Head of caudate nucleus (tissue), 42 donors: ENCODE measurements at regions not wholly inside any gene's neighbourhood (a gene's known extent, or its start where the extent isn't known, plus 50 kb on each side); places are given as distances from the start of the nearest gene placed in this dataset.

ENCODE experiments used
- DNase-seq, 42 donors: peaks; one replicate each; pipeline versions ENCODE4 v3.0.0 to v3.0.0-alpha.2; 2020 to 2021; ENCODE audit warnings: mixed read lengths in 7 of 42
- intact Hi-C: fragments of 100-400 bp; cut with DNase I; formaldehyde crosslinking; loops from one replicate; pipeline ENCODE4 v1.15.0; 2022

DNA sequence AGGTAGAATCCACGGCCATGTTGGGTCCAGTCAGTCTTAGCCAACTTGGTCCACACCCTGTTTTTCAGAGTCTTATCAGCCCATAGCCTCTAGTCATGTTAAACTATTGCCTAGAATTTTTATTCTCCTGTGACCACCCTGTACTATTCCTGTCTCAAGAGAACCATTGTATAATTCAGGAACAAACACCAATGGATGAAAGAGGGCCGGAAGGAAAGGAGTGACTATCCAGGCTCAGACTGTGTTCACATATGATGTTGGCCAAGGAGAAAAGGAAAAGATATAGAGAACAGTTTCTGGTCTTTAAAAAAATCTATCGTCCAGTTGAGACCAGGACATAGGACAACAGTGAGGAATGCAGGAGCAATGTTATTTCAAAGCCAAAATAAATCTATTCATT is 82.9 kb upstream of the SETBP1 start:
- intact Hi-C loops = no loop called here
- DNase-seq = no peak

DNA sequence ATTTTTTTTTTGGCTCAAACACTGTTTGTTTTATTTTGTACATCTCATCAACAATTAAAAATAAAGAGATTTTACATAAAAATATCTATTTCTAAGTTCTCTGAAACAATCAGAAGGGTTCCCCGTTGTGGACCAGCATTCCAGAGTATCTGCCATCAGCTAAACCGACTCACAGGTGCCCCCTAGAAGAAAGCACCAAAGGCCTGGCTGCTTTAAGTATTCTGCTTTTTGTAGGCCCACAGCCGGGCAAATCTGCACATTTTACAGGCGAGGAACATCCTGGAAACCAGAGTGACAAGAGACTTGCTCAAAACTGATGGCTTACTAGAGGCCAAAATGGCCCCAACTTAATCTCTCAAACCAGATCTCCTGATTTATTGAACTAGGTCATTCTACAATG is 82.2 kb upstream of the SETBP1 start:
- DNase-seq = no peak
- intact Hi-C loops = no loop called here

DNA sequence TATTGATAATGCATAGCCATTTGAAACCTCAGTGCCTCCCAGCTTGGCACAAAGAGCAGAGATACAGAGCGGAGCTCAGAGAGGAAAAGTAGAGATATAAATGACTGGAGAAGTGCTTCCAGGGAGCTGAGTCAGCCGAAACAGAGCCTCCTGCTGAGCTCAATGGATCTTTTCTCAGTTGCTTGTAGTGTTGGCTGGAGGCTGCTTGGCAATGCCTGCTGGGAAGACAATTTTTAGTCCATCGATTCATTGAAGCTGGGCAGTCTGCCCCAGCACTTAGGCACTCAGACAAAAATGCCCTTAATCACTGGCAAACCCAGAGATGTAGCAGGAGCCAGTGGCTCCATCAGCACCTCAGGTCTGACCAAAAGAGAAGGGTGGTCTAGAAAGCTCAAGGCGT is 81.3 kb upstream of the SETBP1 start:
- intact Hi-C loops = no loop called here
- DNase-seq = peak; percentile 18 to 87 (median 61)

GRCh38 chr18:44601447-44601846 is 79.2 kb upstream of the SETBP1 start:
- no peak for DNase-seq
- intact Hi-C loops = no loop called here

GRCh38 chr18:44602380-44602779 is 78.3 kb upstream of the SETBP1 start:
- intact Hi-C loops = no loop called here
- no peak for DNase-seq

DNA sequence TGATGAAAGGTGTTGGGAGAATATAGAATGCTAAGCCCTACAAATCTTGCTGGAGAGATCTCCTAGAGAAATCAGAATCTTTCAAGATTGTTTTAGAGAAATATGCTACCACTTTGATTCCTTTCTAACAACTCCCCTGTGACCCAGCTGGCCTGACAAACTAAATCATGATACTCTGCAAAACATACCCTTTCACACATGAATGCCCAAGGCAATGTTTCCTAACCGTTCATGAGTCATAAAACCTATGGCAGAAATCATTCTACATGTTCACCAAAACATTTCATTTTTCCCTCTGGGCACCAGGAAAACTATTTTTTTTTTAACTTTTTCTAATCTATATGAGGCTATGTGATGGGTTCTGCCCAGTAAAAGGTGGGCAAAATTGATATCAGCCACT is 77.8 kb upstream of the SETBP1 start:
- no peak for DNase-seq
- intact Hi-C loops = no loop called here

DNA sequence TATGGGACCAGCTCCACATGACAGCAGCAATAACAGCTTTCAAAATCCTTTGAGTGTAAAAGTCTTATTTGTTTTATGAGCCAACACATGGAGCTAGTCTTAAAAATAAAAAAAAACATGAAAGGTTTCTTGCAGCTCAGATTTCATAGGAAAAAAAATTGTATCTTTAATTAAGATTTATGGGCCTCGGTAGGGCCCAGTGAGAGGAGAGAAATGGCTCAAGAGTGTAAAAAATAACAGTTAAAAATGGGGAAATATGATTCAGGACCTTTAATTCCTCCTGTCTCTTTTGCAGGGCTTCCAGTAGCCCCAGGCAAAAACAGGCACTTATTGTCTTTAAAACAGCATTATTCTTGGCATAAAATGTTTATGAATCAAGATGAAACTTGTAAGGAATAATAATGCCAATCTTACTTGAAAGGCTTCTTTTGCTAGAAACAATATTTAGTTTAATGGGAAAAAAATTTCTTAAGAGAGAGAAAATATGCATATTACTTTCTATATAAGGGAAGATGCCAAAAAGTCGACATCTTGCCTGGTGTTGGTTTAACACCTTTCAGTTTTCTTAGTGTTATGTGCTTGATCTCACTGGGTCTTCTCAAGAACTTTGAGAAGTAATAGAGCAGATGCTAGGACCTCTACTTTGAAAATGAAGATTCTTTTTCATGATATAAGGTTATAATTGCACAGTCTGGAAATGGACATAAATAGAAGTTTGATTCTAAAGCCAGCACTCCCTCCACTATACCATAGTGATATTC is 71.3 kb upstream of the SETBP1 start:
- no peak for DNase-seq
- intact Hi-C loops = no loop called here

DNA sequence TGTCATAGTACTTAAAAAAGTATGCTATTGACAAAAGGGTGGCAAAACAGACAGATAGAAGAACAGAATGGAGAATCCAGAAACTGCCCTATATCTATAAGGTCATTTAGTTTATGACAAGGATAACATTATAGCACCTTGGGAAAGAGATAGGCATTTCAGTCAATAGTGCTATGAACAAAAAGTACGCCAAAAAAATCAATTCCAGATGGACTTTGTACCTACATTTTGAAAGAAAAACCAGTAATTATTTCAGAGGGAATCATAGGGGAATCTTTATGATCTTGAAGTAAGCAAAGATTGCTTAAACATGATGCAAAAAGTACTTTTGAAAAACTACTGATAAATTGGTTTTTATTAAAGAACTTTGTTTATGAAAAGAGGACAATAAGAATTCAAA is 59.9 kb upstream of the SETBP1 start:
- DNase-seq = no peak
- intact Hi-C loops = no loop called here

GRCh38 chr18:44624052-44624451 is 56.6 kb upstream of the SETBP1 start:
- DNase-seq = no peak
- intact Hi-C loops = no loop called here

DNA sequence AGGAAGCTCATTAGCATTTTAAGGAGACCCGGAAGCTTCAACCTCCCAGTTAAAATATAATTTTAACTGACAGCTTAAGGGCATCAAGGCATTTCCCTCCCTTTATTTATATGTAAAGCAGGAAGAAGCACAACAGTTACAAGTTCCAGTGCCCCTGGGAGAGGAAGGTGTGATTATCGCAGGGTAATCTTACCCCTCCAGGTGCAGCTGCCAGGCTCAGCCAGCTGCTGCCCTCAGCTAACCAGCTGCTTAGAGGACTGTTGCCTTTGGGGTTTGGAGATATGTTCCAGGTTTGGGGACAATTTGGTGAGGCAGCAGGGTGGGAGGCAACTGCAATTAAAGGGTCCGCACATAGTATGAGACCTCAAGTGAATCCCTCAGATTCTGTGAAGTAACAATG is 55.3 kb upstream of the SETBP1 start:
- no peak for DNase-seq
- intact Hi-C loops = no loop called here

GRCh38 chr18:44626236-44626635 is 54.5 kb upstream of the SETBP1 start:
- intact Hi-C loops = no loop called here
- no peak for DNase-seq

- intact Hi-C loops = no loop called here
Observed at GRCh38 chr18:44626807-44627206, 53.9 kb upstream of the SETBP1 start.

GRCh38 chr18:44627280-44627679 is 53.4 kb upstream of the SETBP1 start:
- intact Hi-C loops = no loop called here
- no peak for DNase-seq

More at GRCh38 chr18:44626807-44627206, 53.9 kb upstream of the SETBP1 start:
- DNase-seq = no peak

- no peak for DNase-seq
- intact Hi-C loops = no loop called here
Observed at GRCh38 chr18:44629406-44629805, 51.3 kb upstream of the SETBP1 start.

DNA sequence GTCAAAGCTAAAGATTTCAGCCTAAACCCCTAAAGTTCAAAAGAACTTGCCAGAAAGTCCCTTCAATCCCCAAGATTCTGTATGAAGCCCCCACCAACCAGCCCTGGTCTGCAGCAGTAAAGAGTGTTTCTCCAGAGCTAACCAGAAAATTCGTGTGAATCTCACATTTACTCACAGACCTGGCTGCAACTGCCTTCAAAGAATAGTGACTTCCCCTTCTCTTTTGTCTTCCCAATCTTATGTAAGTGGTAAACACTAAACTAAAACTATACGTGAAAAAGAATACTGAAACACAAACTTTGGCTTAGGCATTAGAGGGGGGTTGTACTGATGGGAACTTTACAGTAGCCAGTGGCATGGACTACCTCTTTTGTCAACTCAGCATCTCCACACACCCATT is 50.6 kb upstream of the SETBP1 start:
- no peak for DNase-seq
- intact Hi-C loops = no loop called here
